ENCODE measurements at regions not wholly inside any gene's neighbourhood (a gene's known extent, or its start where the extent isn't known, plus 50 kb on each side); places are given as distances from the start of the nearest gene placed in this dataset.

DNA sequence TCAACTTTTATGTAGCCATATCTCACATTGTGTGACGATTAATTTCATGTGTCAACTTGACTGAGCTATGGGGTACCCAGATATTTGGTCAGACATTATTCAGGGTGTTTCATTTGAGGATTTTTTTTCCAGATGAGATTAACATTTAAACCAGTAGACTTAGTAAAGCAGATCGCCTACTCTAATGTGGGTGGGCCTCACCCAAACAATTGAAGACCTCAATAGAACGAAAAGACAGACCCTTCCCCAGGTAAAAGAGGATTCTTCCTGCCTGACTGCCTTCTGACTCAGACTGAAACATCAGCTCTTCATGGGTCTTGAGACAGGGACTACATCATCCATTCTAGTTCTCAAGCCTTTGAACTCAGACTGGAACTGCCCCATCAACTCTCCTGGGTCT, 231.7 kb upstream of the SASH1 start:
- TF ChIP-seq POLR2AphosphoS5 (IDR thresholded peaks at IDR 0.05; ENCODE audit: low read depth, low read length) (no peak), CEBPB (IDR thresholded peaks at IDR 0.05; ENCODE audit: low read depth) (no peak)
- TF ChIP-seq, protein P1, sequence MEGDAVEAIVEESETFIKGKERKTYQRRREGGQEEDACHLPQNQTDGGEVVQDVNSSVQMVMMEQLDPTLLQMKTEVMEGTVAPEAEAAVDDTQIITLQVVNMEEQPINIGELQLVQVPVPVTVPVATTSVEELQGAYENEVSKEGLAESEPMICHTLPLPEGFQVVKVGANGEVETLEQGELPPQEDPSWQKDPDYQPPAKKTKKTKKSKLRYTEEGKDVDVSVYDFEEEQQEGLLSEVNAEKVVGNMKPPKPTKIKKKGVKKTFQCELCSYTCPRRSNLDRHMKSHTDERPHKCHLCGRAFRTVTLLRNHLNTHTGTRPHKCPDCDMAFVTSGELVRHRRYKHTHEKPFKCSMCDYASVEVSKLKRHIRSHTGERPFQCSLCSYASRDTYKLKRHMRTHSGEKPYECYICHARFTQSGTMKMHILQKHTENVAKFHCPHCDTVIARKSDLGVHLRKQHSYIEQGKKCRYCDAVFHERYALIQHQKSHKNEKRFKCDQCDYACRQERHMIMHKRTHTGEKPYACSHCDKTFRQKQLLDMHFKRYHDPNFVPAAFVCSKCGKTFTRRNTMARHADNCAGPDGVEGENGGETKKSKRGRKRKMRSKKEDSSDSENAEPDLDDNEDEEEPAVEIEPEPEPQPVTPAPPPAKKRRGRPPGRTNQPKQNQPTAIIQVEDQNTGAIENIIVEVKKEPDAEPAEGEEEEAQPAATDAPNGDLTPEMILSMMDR (IDR thresholded peaks at IDR 0.05 in 2 of 3, conservative IDR thresholded peaks at IDR 0.05 in 1 of 3; ENCODE audit: borderline replicate concordance in 1 of 3, insufficient read depth in 1 of 3, low read depth in 2 of 3, low read length in 2 of 3), result no peak
